ENCODE measurements at regions not wholly inside any gene's neighbourhood (a gene's known extent, or its start where the extent isn't known, plus 50 kb on each side); places are given as distances from the start of the nearest gene placed in this dataset.

DNA sequence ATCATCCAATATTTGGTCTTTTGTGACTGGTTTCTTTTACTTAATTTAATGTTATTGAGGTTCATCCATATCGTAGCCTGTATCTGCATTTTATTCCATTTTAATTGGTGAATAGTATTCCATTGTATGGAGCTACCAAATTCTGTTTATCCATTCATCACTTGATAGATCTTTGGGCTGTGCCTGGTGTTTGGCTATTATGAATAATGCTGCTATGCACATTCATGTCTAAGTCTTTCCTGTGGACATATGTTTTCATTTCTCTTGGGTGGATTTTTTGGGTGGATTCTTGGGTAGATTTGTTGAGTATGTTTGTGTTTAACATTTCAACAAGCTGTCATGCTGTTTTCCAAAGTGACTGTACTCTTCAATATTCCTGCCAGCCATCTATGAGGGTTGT lies 52.5 kb upstream of the NEDD4L start:
- no peaks in the 10 kb centered on the region for H3K9me3 Mint-ChIP-seq
- no peaks in the 10 kb centered on the region for H3K36me3 Mint-ChIP-seq (ENCODE audit: low read depth)
- H3K27me3 Mint-ChIP-seq (ENCODE audit: low read depth), result peaks cover 5% of the 10 kb centered on the region
- no peaks in the 10 kb centered on the region for H3K4me1 Mint-ChIP-seq (ENCODE audit: low read depth)
- H3K27ac Mint-ChIP-seq, result no peak overlapping the region
- no peak overlapping the region for H3K4me3 Mint-ChIP-seq

DNA sequence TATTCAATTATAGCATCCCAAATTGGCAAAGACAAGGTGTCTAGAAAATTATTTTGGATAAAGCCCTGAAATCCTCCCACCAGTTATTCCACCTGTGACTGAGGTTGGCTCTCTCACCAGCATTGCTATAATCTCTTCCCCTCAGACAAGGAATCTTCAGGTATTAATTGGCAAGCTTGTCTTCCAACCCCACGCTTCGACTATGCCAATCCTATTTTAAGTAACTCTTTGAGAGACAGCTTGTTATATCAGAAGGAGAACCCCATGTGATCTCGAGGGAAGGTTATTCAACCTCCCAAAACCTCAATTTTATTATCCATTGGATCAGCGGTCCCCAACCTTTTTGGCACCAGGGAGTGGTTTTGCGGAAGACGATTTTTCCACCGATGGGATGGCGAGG lies 54.5 kb upstream of the NEDD4L start:
- no peak overlapping the region for H3K4me3 Mint-ChIP-seq
- H3K27ac Mint-ChIP-seq, result no peak overlapping the region
- H3K4me1 Mint-ChIP-seq (ENCODE audit: low read depth), result no peaks in the 10 kb centered on the region
- no peaks in the 10 kb centered on the region for H3K36me3 Mint-ChIP-seq (ENCODE audit: low read depth)
- no peaks in the 10 kb centered on the region for H3K9me3 Mint-ChIP-seq
- H3K27me3 Mint-ChIP-seq (ENCODE audit: low read depth), result peaks cover 5% of the 10 kb centered on the region

DNA sequence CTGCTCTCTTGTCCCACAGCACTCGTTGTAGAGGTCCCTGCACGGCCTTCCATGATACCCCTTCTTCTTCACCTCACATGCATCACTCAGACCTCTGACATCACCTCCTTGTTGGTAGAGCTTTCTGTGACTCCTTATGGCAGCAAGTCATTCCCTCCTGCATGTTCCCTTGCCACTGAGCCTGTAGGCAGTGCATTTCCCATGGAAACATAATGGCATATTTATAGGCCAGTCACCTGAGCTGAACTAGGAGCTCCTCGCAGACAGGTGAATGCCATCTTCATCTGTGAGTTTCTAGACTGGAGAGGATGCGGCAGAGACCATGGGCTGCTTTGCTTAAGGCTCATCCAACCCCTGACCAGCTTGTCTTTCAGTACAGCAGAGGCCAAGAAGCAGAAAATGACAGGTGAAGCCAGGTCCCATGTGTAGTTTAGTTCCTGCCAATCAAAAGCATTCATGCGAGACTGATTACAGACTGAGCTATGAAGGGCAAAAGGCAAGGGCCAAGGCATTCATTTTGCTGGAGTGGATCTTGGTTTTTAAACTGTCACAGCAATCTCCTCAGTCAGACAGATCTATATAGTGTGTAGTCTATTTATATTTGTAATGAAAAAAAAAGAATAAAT lies 59.4 kb upstream of the NEDD4L start:
- no peak overlapping the region for H3K4me3 Mint-ChIP-seq
- H3K9me3 Mint-ChIP-seq, result no peaks in the 10 kb centered on the region

DNA sequence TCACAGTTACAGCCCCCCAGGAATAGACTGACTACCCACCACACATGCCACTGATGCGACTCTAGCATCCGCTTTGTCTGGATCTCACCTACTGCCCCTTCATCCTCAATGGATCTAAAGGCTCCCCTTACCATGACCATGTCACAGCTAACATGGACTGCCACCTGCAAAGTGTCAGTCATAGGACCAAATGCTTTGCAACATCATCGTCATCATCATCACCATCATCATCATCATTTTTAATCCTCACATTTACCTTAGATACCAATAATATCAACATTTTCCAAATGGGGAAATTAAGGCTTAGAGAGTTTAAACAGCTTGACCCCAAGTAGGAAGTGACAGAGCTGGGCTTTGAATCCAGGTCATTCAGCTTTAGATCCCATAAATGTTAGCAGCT lies 60.1 kb upstream of the NEDD4L start:
- Mint-ChIP-seq H3K9me3 (no peaks in the 10 kb centered on the region), H3K4me1 (ENCODE audit: low read depth) (no peaks in the 10 kb centered on the region)

More for the DNA sequence above, 59.4 kb upstream of the NEDD4L start:
- peaks cover 7% of the 10 kb centered on the region for H3K27me3 Mint-ChIP-seq (ENCODE audit: low read depth)
- H3K4me1 Mint-ChIP-seq (ENCODE audit: low read depth), result no peaks in the 10 kb centered on the region
- no peaks in the 10 kb centered on the region for H3K36me3 Mint-ChIP-seq (ENCODE audit: low read depth)
- H3K27ac Mint-ChIP-seq, result no peak overlapping the region

DNA sequence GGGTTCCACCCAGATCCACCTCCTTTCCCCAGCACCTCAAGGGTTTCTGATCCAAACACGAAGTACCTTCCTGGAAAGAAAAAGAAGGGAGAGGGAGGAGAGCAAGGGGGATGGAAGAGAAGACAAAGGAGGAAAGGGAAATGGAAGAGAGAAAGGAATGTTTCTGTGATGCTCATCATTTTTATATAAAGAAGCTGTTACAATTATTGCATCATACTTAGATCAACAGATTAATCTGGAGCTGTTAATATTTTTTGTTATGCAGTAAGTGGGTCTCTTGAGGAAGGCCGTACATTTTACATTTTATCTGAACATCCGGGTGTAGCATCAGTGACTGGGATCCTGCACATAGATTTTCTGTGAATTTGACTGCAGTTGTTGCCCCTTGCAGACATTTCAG lies 60.6 kb upstream of the NEDD4L start:
- no peaks in the 10 kb centered on the region for H3K4me1 Mint-ChIP-seq (ENCODE audit: low read depth)
- no peaks in the 10 kb centered on the region for H3K36me3 Mint-ChIP-seq (ENCODE audit: low read depth)
- no peak overlapping the region for H3K4me3 Mint-ChIP-seq
- peak overlapping the region; percentile 38 for H3K27ac Mint-ChIP-seq
- H3K27me3 Mint-ChIP-seq (ENCODE audit: low read depth), result peaks cover 7% of the 10 kb centered on the region
- H3K9me3 Mint-ChIP-seq, result no peaks in the 10 kb centered on the region

More for the DNA sequence above, 60.1 kb upstream of the NEDD4L start:
- H3K4me3 Mint-ChIP-seq, result no peak overlapping the region
- H3K36me3 Mint-ChIP-seq (ENCODE audit: low read depth), result no peaks in the 10 kb centered on the region
- peaks cover 7% of the 10 kb centered on the region for H3K27me3 Mint-ChIP-seq (ENCODE audit: low read depth)
- H3K27ac Mint-ChIP-seq, result no peak overlapping the region

DNA sequence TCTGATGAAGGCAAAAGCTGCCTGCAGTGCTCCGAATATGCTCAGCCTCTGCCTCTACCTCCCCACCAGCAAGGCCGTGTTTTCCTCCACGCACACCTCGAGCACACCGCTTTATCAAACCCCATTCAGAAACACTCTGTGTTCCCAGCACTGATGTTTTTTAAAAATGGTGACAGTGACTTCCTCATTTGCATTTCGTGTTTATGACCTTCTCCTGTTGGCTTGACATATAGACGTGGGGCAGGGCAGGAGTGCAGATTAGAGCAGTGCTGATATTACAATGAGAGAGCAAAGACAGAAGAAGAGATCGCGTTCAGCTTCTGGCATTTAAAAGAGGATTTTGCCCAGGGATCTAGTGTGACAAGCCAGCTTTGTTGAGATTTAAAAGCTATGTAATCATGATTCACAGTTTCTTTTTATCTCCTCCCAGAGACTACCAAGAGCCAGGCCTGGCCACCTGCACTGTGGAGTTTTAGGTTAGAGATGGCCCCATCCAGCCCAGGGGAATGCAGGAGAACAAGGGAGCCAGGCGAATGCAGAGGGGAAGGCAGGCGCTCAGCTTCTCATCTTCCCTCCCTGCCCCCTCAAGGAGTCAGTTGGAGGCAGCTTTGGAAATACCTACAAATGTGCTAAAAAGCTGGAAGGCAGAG lies 61.5 kb upstream of the NEDD4L start:
- Mint-ChIP-seq H3K27me3 (ENCODE audit: low read depth) (peaks cover 7% of the 10 kb centered on the region), H3K4me1 (ENCODE audit: low read depth) (no peaks in the 10 kb centered on the region), H3K36me3 (ENCODE audit: low read depth) (no peaks in the 10 kb centered on the region), H3K4me3 (no peak overlapping the region), H3K27ac (no peak overlapping the region), H3K9me3 (no peaks in the 10 kb centered on the region)

DNA sequence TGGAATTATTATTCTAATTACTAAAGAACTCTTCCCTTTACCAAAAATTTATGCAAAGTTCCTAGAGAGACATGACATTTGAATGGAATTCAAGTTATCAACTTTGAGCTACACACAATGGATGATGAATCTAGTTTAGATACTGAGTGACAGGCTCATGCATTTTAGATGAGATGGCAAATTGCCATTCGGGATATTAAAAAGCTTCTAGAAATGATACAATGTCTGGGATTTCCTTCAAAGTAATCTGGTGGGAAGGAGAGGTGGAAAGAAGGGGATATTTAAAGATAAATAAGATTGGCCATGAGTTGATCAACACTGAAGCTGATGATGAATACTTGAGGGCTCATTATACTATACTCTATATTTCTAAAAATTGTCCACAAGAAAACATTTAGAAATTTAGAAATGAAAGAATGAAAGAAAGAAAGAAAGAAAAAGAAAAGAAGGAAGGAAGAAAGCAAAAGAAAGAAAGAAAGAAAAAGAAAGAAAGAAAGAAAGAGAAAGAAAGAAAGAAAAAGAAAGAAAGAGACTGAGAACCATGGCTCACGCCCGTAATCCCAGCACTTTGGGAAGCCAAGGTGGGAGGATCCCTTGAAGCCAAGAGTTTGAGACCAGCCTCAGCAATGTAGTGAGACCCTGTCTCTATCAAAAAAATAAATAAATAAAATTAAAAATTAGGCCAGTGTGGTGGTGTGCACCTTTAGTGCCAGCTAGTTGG lies 62.6 kb upstream of the NEDD4L start:
- Mint-ChIP-seq H3K9me3 (no peaks in the 10 kb centered on the region), H3K27me3 (ENCODE audit: low read depth) (peaks cover 7% of the 10 kb centered on the region), H3K27ac (no peak overlapping the region), H3K4me1 (ENCODE audit: low read depth) (no peaks in the 10 kb centered on the region), H3K36me3 (ENCODE audit: low read depth) (no peaks in the 10 kb centered on the region), H3K4me3 (no peak overlapping the region)

DNA sequence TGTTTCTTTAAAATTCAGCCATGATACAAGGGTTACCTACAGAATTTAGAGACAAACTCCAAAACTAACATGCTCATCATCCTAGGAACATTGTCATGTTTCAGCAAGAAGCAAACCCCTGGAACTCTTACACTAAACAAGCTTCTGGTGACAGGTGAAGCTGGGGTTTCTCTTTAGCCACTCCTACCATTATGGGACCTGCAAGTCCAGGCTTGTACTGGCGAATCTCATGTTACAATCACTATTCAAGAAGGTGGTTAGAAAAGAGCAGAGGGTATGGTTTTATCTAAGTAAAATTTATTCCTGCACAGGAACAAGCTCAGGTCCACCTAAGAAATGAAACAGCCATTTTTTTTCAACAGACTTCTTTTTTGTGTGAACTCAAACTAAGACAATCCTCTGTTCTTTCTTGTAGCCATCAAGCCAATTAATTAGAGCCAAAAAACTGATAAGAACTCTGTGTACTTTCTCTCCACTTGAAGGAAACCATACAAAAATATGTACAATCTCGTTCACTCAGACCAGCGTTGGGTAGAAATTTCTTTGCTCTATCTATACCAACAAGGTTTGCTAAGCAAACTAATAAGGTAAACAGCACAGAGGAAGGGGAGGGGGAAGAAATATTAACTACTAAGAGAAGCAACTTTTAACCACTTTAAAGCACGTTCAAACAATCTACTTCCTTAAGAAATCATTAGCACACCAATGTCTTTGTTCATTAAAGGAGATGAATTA lies 63.3 kb upstream of the NEDD4L start:
- no peaks in the 10 kb centered on the region for H3K36me3 Mint-ChIP-seq (ENCODE audit: low read depth)
- peaks cover 14% of the 10 kb centered on the region for H3K27me3 Mint-ChIP-seq (ENCODE audit: low read depth)
- H3K4me1 Mint-ChIP-seq (ENCODE audit: low read depth), result peaks cover 3% of the 10 kb centered on the region
- H3K4me3 Mint-ChIP-seq, result no peak overlapping the region
- H3K9me3 Mint-ChIP-seq, result no peaks in the 10 kb centered on the region
- H3K27ac Mint-ChIP-seq, result no peak overlapping the region

DNA sequence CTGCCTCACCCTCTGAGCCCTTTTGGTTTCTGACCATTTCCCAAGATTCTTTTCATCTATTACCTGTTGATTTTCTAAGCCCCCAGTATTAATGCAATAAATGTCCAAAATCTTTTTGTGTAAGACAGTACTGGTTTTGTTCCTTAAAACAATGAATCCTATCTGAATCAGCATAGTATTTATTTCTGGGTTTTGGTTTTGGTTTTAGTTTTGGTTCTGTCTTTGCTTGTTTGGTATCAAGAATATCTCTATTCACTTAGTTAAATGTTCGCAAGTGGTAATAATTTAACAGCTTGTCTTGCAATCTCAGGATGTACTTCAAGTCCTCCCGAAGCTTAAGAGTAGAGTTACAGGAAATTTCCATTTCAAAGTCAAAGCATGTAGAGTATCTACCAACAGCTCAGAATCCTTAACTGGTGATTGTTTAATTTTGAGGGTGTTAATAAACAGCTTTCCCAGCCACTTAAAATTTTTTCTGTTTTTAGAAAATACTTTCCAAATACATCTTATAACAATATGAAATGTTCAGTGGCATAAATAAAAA lies 67.7 kb upstream of the NEDD4L start:
- Mint-ChIP-seq H3K4me3 (no peak overlapping the region), H3K36me3 (ENCODE audit: low read depth) (no peaks in the 10 kb centered on the region), H3K27me3 (ENCODE audit: low read depth) (peaks cover 16% of the 10 kb centered on the region), H3K4me1 (ENCODE audit: low read depth) (peaks cover 3% of the 10 kb centered on the region), H3K9me3 (no peaks in the 10 kb centered on the region), H3K27ac (no peak overlapping the region)

DNA sequence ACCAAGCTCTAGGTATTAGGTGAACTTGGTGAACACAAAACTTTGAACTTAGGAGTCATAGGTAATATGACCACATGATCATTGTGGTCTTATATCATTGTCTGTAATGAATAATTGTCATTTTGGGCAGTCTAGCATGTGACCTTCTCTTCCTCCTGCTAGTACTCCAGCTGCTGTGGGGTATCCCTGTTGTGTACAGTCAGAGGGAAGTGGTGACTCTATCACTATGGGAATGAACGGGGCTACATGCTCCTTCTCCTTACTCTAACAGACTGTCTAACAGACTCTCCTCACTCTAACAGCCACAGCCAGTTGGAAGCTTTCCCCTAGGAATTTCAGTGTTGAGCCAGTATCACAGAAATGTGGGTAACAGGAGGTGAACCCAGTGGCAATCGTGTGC lies 68.2 kb upstream of the NEDD4L start:
- no peak overlapping the region for H3K27ac Mint-ChIP-seq
- no peaks in the 10 kb centered on the region for H3K9me3 Mint-ChIP-seq
- no peak overlapping the region for H3K4me3 Mint-ChIP-seq
- H3K36me3 Mint-ChIP-seq (ENCODE audit: low read depth), result no peaks in the 10 kb centered on the region
- peaks cover 3% of the 10 kb centered on the region for H3K4me1 Mint-ChIP-seq (ENCODE audit: low read depth)
- peaks cover 17% of the 10 kb centered on the region for H3K27me3 Mint-ChIP-seq (ENCODE audit: low read depth)

DNA sequence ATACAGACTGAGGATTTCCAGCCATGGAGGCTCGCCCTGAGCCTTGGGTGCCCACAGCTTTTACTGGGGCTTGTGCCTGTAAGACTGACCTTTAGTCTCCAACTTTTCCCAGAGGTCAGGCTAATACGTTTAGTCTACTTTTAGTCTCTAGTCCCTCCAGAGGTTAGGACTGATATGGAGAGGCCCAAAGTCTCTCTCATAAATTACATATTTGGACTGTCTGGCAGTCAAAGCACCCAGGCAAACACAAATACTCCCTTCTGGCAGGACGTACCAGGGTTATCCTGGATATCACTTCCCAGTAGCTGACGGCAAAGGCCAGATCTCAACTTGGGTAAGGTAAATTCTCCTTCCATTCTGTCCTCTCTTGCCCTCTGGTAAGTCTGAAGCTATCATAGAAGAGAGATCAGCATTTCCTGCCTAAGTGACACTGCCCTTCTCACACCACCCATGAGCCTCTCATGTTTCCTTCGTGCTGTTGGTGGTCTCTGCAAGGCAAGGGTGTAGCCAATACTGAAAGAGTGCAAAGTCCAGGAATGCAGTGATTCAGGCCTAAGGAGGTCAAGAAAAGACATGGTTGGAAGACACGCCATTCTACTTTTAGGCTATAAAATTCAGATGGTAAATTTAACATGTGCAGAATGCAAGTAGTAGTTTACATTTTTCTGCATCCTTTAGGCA lies 69.3 kb upstream of the NEDD4L start:
- Mint-ChIP-seq H3K27ac (no peak overlapping the region), H3K36me3 (ENCODE audit: low read depth) (no peaks in the 10 kb centered on the region), H3K4me3 (no peak overlapping the region), H3K27me3 (ENCODE audit: low read depth) (peaks cover 17% of the 10 kb centered on the region), H3K9me3 (no peaks in the 10 kb centered on the region), H3K4me1 (ENCODE audit: low read depth) (peaks cover 3% of the 10 kb centered on the region)

DNA sequence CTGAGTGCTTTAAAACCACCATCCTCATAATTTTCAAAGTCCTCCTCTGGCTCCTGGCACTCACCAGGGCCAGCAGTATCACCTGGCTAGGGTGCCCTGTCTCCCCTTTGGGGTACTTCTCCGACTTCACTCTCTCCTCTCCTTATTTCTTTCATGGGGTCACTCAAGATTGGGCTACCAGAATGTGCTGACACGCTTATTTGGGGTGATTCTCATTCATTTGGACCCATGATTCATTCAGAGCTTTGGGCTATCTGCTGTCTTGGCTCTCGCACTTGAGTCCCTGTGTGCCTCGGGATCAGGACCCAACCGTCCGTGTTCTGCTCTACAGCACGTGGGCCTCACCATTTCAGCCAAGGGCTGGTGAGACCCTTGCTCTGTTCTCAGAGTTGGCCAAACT lies 70.1 kb upstream of the NEDD4L start:
- Mint-ChIP-seq H3K9me3 (no peaks in the 10 kb centered on the region), H3K27me3 (ENCODE audit: low read depth) (peaks cover 17% of the 10 kb centered on the region), H3K4me3 (no peak overlapping the region), H3K36me3 (ENCODE audit: low read depth) (no peaks in the 10 kb centered on the region), H3K4me1 (ENCODE audit: low read depth) (peaks cover 3% of the 10 kb centered on the region), H3K27ac (no peak overlapping the region)

DNA sequence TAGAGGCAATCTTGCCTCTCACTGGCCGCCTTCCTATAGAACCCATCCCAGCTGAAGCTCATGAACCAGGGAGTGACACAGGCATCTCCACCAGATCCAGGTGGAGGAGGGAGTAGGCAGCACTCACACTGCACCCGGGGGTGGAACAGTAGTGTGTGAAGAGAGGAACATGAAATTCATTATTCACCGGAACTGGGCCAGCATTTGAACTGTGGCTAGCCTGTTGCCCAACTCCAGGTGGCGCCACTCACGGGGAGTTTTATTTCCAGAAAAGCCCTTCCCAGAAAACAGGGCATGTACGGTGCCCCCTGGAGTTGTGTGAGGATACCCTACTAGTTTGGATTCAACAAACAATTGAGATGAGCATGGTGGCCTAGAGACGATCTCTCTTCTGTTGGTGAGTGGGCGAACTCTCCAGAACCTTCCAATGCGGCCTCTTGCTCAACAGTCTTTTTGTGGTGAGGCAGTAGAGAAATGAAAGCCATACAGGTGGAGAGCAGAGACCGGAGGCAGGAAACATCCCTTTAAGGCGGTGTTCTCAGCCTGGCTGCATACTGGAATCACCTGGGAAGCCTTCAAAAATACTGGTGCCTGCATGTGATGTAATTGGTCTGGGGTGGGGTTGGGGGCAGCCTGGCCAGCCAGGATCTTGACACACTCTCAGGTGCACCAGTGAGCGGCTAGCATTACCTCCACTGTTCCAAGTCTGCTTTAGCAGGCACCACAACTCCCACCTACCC lies 73.5 kb upstream of the NEDD4L start:
- no peaks in the 10 kb centered on the region for H3K9me3 Mint-ChIP-seq
- H3K4me1 Mint-ChIP-seq (ENCODE audit: low read depth), result no peaks in the 10 kb centered on the region
- H3K4me3 Mint-ChIP-seq, result no peak overlapping the region
- H3K27me3 Mint-ChIP-seq (ENCODE audit: low read depth), result peaks cover 13% of the 10 kb centered on the region
- no peaks in the 10 kb centered on the region for H3K36me3 Mint-ChIP-seq (ENCODE audit: low read depth)
- H3K27ac Mint-ChIP-seq, result no peak overlapping the region
